ENCODE measurements at regions not wholly inside any gene's neighbourhood (a gene's known extent, or its start where the extent isn't known, plus 50 kb on each side); places are given as distances from the start of the nearest gene placed in this dataset.

GRCh38 chr16:85541181-85541580 lies 71.9 kb upstream of the GSE1 start:
- DNase-seq (ENCODE audit: low read depth in 2 of 2), result no peak

- DNase-seq (ENCODE audit: low read depth in 2 of 2), result no peak
These were observed 71.5 kb upstream of the GSE1 start for GRCh38 chr16:85541619-85541979.

GRCh38 chr16:85541980-85542900 lies 70.9 kb upstream of the GSE1 start:
- DNase-seq (ENCODE audit: low read depth in 2 of 2), result no peak

GRCh38 chr16:85543536-85543935 lies 69.6 kb upstream of the GSE1 start:
- no peak for DNase-seq (ENCODE audit: low read depth in 2 of 2)

- no peak for DNase-seq (ENCODE audit: low read depth in 2 of 2)
These were observed 69.1 kb upstream of the GSE1 start for GRCh38 chr16:85544016-85544415.

GRCh38 chr16:85544668-85545067 lies 68.5 kb upstream of the GSE1 start:
- no peak for DNase-seq (ENCODE audit: low read depth in 2 of 2)

GRCh38 chr16:85545227-85545818 lies 67.8 kb upstream of the GSE1 start:
- DNase-seq (ENCODE audit: low read depth in 2 of 2), result no peak

- DNase-seq (ENCODE audit: low read depth in 2 of 2), result no peak
These were observed 66.3 kb upstream of the GSE1 start for GRCh38 chr16:85546585-85547447.

- DNase-seq (ENCODE audit: low read depth in 2 of 2), result no peak
These were observed 64.7 kb upstream of the GSE1 start for GRCh38 chr16:85548375-85548774.

GRCh38 chr16:85549766-85550421 lies 63.2 kb upstream of the GSE1 start:
- no peak for DNase-seq (ENCODE audit: low read depth in 2 of 2)

GRCh38 chr16:85550422-85550864 lies 62.7 kb upstream of the GSE1 start:
- DNase-seq (ENCODE audit: low read depth in 2 of 2), result no peak

- no peak for DNase-seq (ENCODE audit: low read depth in 2 of 2)
These were observed 61.9 kb upstream of the GSE1 start for GRCh38 chr16:85550953-85551924.

GRCh38 chr16:85552980-85553435 lies 60.1 kb upstream of the GSE1 start:
- DNase-seq (ENCODE audit: low read depth in 2 of 2), result no peak

GRCh38 chr16:85553436-85554113 lies 59.5 kb upstream of the GSE1 start:
- no peak for DNase-seq (ENCODE audit: low read depth in 2 of 2)

GRCh38 chr16:85554114-85554888 lies 58.8 kb upstream of the GSE1 start:
- DNase-seq (ENCODE audit: low read depth in 2 of 2), result peak; percentile 57 to 63

- peak; percentile 41 to 49 for DNase-seq (ENCODE audit: low read depth in 2 of 2)
These were observed 58.0 kb upstream of the GSE1 start for GRCh38 chr16:85554889-85555718.

- no peak for DNase-seq (ENCODE audit: low read depth in 2 of 2)
These were observed 57.2 kb upstream of the GSE1 start for GRCh38 chr16:85555719-85556455.

Data from activated CD4-positive, alpha-beta T cell treated with anti-CD3 and anti-CD28 coated beads for 24 hours (primary cell).